Smooth muscle cell (in vitro differentiated cells): ENCODE measurements at regions not wholly inside any gene's neighbourhood (a gene's known extent, or its start where the extent isn't known, plus 50 kb on each side); places are given as distances from the start of the nearest gene placed in this dataset.

Experiments
- DNase-seq: peaks from one replicate; lab custom pipeline; 2025; ENCODE audit not compliant: unreplicated experiment; lab: John Stamatoyannopoulos, UW
- H2AFZ ChIP-seq: fragments of 200-600 bp; sonication (generic); 2 replicates; pipeline ENCODE4 v1.6.0; 2016; ENCODE audit warnings: antibody characterized with exemption, low read depth, mild to moderate bottlenecking
- H3F3A ChIP-seq: fragments of 200-600 bp; sonication (generic); 2 replicates; pipeline ENCODE4 v1.6.0; 2017; ENCODE audit warnings: antibody characterized with exemption, low read depth
- H3K27ac ChIP-seq: fragments of 200-600 bp; sonication (generic); 2 replicates; pipeline ENCODE4 v1.5.1; 2016; ENCODE audit warnings: low read depth, mild to moderate bottlenecking
- H3K27me3 ChIP-seq: fragments of 200-600 bp; sonication (generic); 2 replicates; pipeline ENCODE4 v1.6.1; 2016; ENCODE audit warnings: low read depth, mild to moderate bottlenecking
- H3K36me3 ChIP-seq: fragments of 200-600 bp; sonication (generic); 2 replicates; pipeline ENCODE4 v1.5.1; 2016; ENCODE audit warnings: low read depth
- H3K4me1 ChIP-seq: fragments of 200-600 bp; sonication (generic); 2 replicates; pipeline ENCODE4 v1.5.1; 2016; ENCODE audit warnings: low read depth
- H3K4me2 ChIP-seq: fragments of 200-600 bp; sonication (generic); 2 replicates; pipeline ENCODE4 v1.6.0; 2016; ENCODE audit warnings: mild to moderate bottlenecking
- H3K4me3 ChIP-seq: fragments of 200-600 bp; sonication (generic); 2 replicates; pipeline ENCODE4 v1.5.1; 2016; ENCODE audit warnings: mild to moderate bottlenecking
- H3K79me2 ChIP-seq: fragments of 200-600 bp; sonication (generic); 2 replicates; pipeline ENCODE4 v1.6.0; 2016; ENCODE audit warnings: low read depth, mild to moderate bottlenecking
- H3K9ac ChIP-seq: fragments of 200-600 bp; sonication (generic); 2 replicates; pipeline ENCODE4 v1.6.0; 2016; ENCODE audit warnings: low read depth
- H3K9me3 ChIP-seq: fragments of 200-600 bp; sonication (generic); replicated peaks from 2 replicates; pipeline ENCODE4 v1.5.1; 2016; ENCODE audit warnings: low read depth
- H4K20me1 ChIP-seq: fragments of 200-600 bp; sonication (generic); 2 replicates; pipeline ENCODE4 v1.6.0; 2016; ENCODE audit warnings: low read depth
- CTCF ChIP-seq: fragments of 200-600 bp; sonication (generic); IDR thresholded peaks from 2 replicates; pipeline ENCODE4 v1.5.1; 2017; ENCODE audit warnings: borderline replicate concordance, mild to moderate bottlenecking, antibody characterized with exemption; ENCODE audit not compliant: insufficient read depth, poor library complexity, severe bottlenecking
- WGBS: methylation state at CpG from one replicate; pipeline ENCODE4 v1.1.7; 2016; ENCODE audit warnings: low lambda C conversion rate; 5-methylcytosine and 5-hydroxymethylcytosine counted together

DNA sequence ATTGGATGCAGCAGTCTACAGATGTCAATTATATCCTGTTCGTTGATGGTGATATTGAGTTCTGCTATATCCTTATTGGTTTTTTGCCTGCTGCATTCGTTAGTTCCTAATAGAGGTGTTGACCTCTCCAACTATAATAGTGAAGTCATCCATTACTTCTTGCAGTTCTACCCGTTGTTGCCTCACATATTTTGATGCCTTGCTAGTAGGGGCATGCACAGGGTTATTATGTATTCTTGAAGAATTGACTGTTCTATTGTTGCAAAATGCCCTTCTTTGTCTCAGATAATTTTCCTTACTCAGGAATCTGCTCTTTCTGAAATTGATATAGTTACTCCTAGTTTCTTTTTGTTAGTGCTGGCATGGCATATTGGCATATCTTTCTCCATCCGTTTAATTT lies 140.1 kb upstream of the INHBA start:
- 90% methylated on average over 4 of the region's 4 CpGs for WGBS
- H3K4me2 ChIP-seq: no peak overlapping the region
- no peaks in the 10 kb centered on the region for H3K36me3 ChIP-seq
- no peak for TF ChIP-seq CTCF
- H3K79me2 ChIP-seq: no peaks in the 10 kb centered on the region
- no peak overlapping the region for H3K4me3 ChIP-seq
- no peak for DNase-seq
- H3K9me3 ChIP-seq: no peaks in the 10 kb centered on the region
- no peak overlapping the region for H3K27ac ChIP-seq
- no peaks in the 10 kb centered on the region for H4K20me1 ChIP-seq
- no peaks in the 10 kb centered on the region for H3K27me3 ChIP-seq
- no peak overlapping the region for H2AFZ ChIP-seq
- no peak overlapping the region for H3K9ac ChIP-seq
- H3K4me1 ChIP-seq: no peaks in the 10 kb centered on the region
- no peaks in the 10 kb centered on the region for H3F3A ChIP-seq

- H3K4me1 ChIP-seq: no peaks in the 10 kb centered on the region
- no peak overlapping the region for H3K9ac ChIP-seq
- H3K36me3 ChIP-seq: no peaks in the 10 kb centered on the region
- no peak overlapping the region for H3K4me3 ChIP-seq
- H3K4me2 ChIP-seq: no peak overlapping the region
- H3K27me3 ChIP-seq: no peaks in the 10 kb centered on the region
- H2AFZ ChIP-seq: no peak overlapping the region
- no peaks in the 10 kb centered on the region for H3K9me3 ChIP-seq
- peaks cover 8% of the 10 kb centered on the region for H3F3A ChIP-seq
- no peak overlapping the region for H3K27ac ChIP-seq
- no peak for TF ChIP-seq CTCF
- H3K79me2 ChIP-seq: no peaks in the 10 kb centered on the region
- WGBS: 96% methylated on average over 1 of the region's 1 CpG
- no peaks in the 10 kb centered on the region for H4K20me1 ChIP-seq
- DNase-seq: no peak
These were observed 135.0 kb upstream of the INHBA start for GRCh38 chr7:41837916-41838315.

DNA sequence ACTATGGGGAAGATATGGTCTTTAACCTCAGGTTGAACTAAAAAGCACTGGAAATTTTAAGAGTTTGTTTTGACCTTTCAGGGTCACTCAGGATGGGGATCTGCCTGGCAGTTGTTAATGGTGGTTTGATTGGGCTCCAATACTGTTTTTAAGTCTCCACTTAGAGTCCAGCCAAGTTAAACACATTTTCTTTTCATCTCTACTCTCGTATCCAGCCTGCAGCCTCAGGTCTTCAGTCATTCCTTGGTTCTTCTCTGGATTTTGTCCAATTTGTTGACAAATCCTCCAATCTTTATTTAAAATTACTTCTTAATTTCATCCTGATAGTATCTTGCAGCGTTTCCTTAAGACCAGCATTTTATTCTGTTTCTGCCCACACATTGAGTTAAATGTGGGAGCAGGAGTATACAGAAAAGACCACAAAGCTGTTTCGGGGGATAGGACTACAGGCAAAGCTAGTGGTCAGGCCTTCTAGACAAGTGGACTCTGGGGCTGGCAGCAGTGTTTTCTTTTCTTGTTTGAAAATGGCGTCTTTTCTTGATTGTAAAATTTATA lies 133.2 kb upstream of the INHBA start:
- peaks cover 3% of the 10 kb centered on the region for H3K4me1 ChIP-seq
- H3K9me3 ChIP-seq: no peaks in the 10 kb centered on the region
- H3K79me2 ChIP-seq: no peaks in the 10 kb centered on the region
- no peak overlapping the region for H3K9ac ChIP-seq
- 58% methylated on average over 4 of the region's 4 CpGs for WGBS
- H3K27ac ChIP-seq: peak overlapping the region; percentile 25
- no peak for DNase-seq
- H3K36me3 ChIP-seq: no peaks in the 10 kb centered on the region
- TF ChIP-seq CTCF: no peak
- peak overlapping the region; percentile 91 for H2AFZ ChIP-seq
- H3K4me2 ChIP-seq: no peak overlapping the region
- no peak overlapping the region for H3K4me3 ChIP-seq
- H3F3A ChIP-seq: peaks cover 15% of the 10 kb centered on the region
- H3K27me3 ChIP-seq: no peaks in the 10 kb centered on the region
- H4K20me1 ChIP-seq: no peaks in the 10 kb centered on the region
